Smooth muscle cell (in vitro differentiated cells): ENCODE measurements at regions not wholly inside any gene's neighbourhood (a gene's known extent, or its start where the extent isn't known, plus 50 kb on each side); places are given as distances from the start of the nearest gene placed in this dataset.

ENCODE experiments used
- DNase-seq: peaks from one replicate; lab custom pipeline; 2025; ENCODE audit not compliant: unreplicated experiment; lab: John Stamatoyannopoulos, UW
- H2AFZ ChIP-seq: fragments of 200-600 bp; sonication (generic); 2 replicates; pipeline ENCODE4 v1.6.0; 2016; ENCODE audit warnings: antibody characterized with exemption, low read depth, mild to moderate bottlenecking
- H3F3A ChIP-seq: fragments of 200-600 bp; sonication (generic); 2 replicates; pipeline ENCODE4 v1.6.0; 2017; ENCODE audit warnings: antibody characterized with exemption, low read depth
- H3K27ac ChIP-seq: fragments of 200-600 bp; sonication (generic); 2 replicates; pipeline ENCODE4 v1.5.1; 2016; ENCODE audit warnings: low read depth, mild to moderate bottlenecking
- H3K27me3 ChIP-seq: fragments of 200-600 bp; sonication (generic); 2 replicates; pipeline ENCODE4 v1.6.1; 2016; ENCODE audit warnings: low read depth, mild to moderate bottlenecking
- H3K36me3 ChIP-seq: fragments of 200-600 bp; sonication (generic); 2 replicates; pipeline ENCODE4 v1.5.1; 2016; ENCODE audit warnings: low read depth
- H3K4me1 ChIP-seq: fragments of 200-600 bp; sonication (generic); 2 replicates; pipeline ENCODE4 v1.5.1; 2016; ENCODE audit warnings: low read depth
- H3K4me2 ChIP-seq: fragments of 200-600 bp; sonication (generic); 2 replicates; pipeline ENCODE4 v1.6.0; 2016; ENCODE audit warnings: mild to moderate bottlenecking
- H3K4me3 ChIP-seq: fragments of 200-600 bp; sonication (generic); 2 replicates; pipeline ENCODE4 v1.5.1; 2016; ENCODE audit warnings: mild to moderate bottlenecking
- H3K79me2 ChIP-seq: fragments of 200-600 bp; sonication (generic); 2 replicates; pipeline ENCODE4 v1.6.0; 2016; ENCODE audit warnings: low read depth, mild to moderate bottlenecking
- H3K9ac ChIP-seq: fragments of 200-600 bp; sonication (generic); 2 replicates; pipeline ENCODE4 v1.6.0; 2016; ENCODE audit warnings: low read depth
- H3K9me3 ChIP-seq: fragments of 200-600 bp; sonication (generic); replicated peaks from 2 replicates; pipeline ENCODE4 v1.5.1; 2016; ENCODE audit warnings: low read depth
- H4K20me1 ChIP-seq: fragments of 200-600 bp; sonication (generic); 2 replicates; pipeline ENCODE4 v1.6.0; 2016; ENCODE audit warnings: low read depth
- CTCF ChIP-seq: fragments of 200-600 bp; sonication (generic); IDR thresholded peaks from 2 replicates; pipeline ENCODE4 v1.5.1; 2017; ENCODE audit warnings: borderline replicate concordance, mild to moderate bottlenecking, antibody characterized with exemption; ENCODE audit not compliant: insufficient read depth, poor library complexity, severe bottlenecking
- WGBS: methylation state at CpG from one replicate; pipeline ENCODE4 v1.1.7; 2016; ENCODE audit warnings: low lambda C conversion rate; 5-methylcytosine and 5-hydroxymethylcytosine counted together

- no peak overlapping the region for H3K4me2 ChIP-seq
- no peaks in the 10 kb centered on the region for H3K9me3 ChIP-seq
- H3K36me3 ChIP-seq: no peaks in the 10 kb centered on the region
- H3K27ac ChIP-seq: no peak overlapping the region
- H3F3A ChIP-seq: no peaks in the 10 kb centered on the region
- 51% methylated on average over 5 of the region's 5 CpGs for WGBS
- no peaks in the 10 kb centered on the region for H3K79me2 ChIP-seq
- H3K4me3 ChIP-seq: no peak overlapping the region
- no peak overlapping the region for H3K9ac ChIP-seq
- no peak for TF ChIP-seq CTCF
- peaks cover 6% of the 10 kb centered on the region for H3K4me1 ChIP-seq
- H2AFZ ChIP-seq: peak overlapping the region; percentile 48
- no peak for DNase-seq
- no peaks in the 10 kb centered on the region for H4K20me1 ChIP-seq
- no peaks in the 10 kb centered on the region for H3K27me3 ChIP-seq
Observed at GRCh38 chr2:60306267-60306861, 247.1 kb downstream of the BCL11A start.

- no peaks in the 10 kb centered on the region for H3K4me1 ChIP-seq
- WGBS: 84% methylated on average over 2 of the region's 2 CpGs
- H2AFZ ChIP-seq: no peak overlapping the region
- no peaks in the 10 kb centered on the region for H3K27me3 ChIP-seq
- no peak overlapping the region for H3K4me2 ChIP-seq
- no peak for DNase-seq
- no peaks in the 10 kb centered on the region for H3F3A ChIP-seq
- no peak for TF ChIP-seq CTCF
- no peak overlapping the region for H3K9ac ChIP-seq
- H3K4me3 ChIP-seq: no peak overlapping the region
- no peaks in the 10 kb centered on the region for H4K20me1 ChIP-seq
- no peaks in the 10 kb centered on the region for H3K36me3 ChIP-seq
- no peak overlapping the region for H3K27ac ChIP-seq
- H3K79me2 ChIP-seq: no peaks in the 10 kb centered on the region
- no peaks in the 10 kb centered on the region for H3K9me3 ChIP-seq
Observed at GRCh38 chr2:60303680-60304079, 249.8 kb downstream of the BCL11A start.

- Histone ChIP-seq H3K9me3 (no peaks in the 10 kb centered on the region), H3K4me2 (no peak overlapping the region), H2AFZ (no peak overlapping the region), H3K27ac (no peak overlapping the region), H3K36me3 (no peaks in the 10 kb centered on the region), H3K4me3 (no peak overlapping the region), H3K79me2 (no peaks in the 10 kb centered on the region), H4K20me1 (no peaks in the 10 kb centered on the region), H3K4me1 (no peaks in the 10 kb centered on the region), H3K9ac (no peak overlapping the region), H3F3A (no peaks in the 10 kb centered on the region), H3K27me3 (no peaks in the 10 kb centered on the region)
- WGBS: 94% methylated on average over 6 of the region's 6 CpGs
- no peak for DNase-seq
- TF ChIP-seq CTCF: no peak
Observed at GRCh38 chr2:60302377-60303126, 250.9 kb downstream of the BCL11A start.

- Histone ChIP-seq H3K9me3 (no peaks in the 10 kb centered on the region), H3K79me2 (no peaks in the 10 kb centered on the region), H2AFZ (no peak overlapping the region), H3K9ac (no peak overlapping the region), H3K4me3 (no peak overlapping the region), H3K4me1 (no peaks in the 10 kb centered on the region), H3K4me2 (no peak overlapping the region), H3K27ac (no peak overlapping the region), H3K36me3 (no peaks in the 10 kb centered on the region), H3K27me3 (no peaks in the 10 kb centered on the region), H3F3A (no peaks in the 10 kb centered on the region), H4K20me1 (no peaks in the 10 kb centered on the region)
- TF ChIP-seq CTCF: no peak
- no peak for DNase-seq
- 91% methylated on average over 3 of the region's 3 CpGs for WGBS
Observed at GRCh38 chr2:60301726-60302125, 251.7 kb downstream of the BCL11A start.
